PC-9 (cell line): ENCODE measurements at regions not wholly inside any gene's neighbourhood (a gene's known extent, or its start where the extent isn't known, plus 50 kb on each side); places are given as distances from the start of the nearest gene placed in this dataset.

Experiments used
- EZH2 ChIP-seq: fragments of 200-600 bp; sonication (generic); IDR thresholded peaks from 2 replicates; pipeline ENCODE4 v1.8.0; 2017; ENCODE audit warnings: antibody characterized with exemption, low read depth
- TF ChIP-seq, protein P1 (sequence below): fragments of 200-600 bp; sonication (generic); conservative IDR thresholded peaks from 2 replicates; pipeline ENCODE4 v1.6.1; 2017; ENCODE audit warnings: mixed run types, antibody characterized with exemption, mild to moderate bottlenecking, moderate library complexity

- TF ChIP-seq, protein P1, sequence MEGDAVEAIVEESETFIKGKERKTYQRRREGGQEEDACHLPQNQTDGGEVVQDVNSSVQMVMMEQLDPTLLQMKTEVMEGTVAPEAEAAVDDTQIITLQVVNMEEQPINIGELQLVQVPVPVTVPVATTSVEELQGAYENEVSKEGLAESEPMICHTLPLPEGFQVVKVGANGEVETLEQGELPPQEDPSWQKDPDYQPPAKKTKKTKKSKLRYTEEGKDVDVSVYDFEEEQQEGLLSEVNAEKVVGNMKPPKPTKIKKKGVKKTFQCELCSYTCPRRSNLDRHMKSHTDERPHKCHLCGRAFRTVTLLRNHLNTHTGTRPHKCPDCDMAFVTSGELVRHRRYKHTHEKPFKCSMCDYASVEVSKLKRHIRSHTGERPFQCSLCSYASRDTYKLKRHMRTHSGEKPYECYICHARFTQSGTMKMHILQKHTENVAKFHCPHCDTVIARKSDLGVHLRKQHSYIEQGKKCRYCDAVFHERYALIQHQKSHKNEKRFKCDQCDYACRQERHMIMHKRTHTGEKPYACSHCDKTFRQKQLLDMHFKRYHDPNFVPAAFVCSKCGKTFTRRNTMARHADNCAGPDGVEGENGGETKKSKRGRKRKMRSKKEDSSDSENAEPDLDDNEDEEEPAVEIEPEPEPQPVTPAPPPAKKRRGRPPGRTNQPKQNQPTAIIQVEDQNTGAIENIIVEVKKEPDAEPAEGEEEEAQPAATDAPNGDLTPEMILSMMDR = no peak
- TF ChIP-seq EZH2 = no peak
Measured at GRCh38 chr19:30824809-30825208, 452.6 kb downstream of the ZNF536 start.
